Neural cell (in vitro differentiated cells): ENCODE measurements at regions not wholly inside any gene's neighbourhood (a gene's known extent, or its start where the extent isn't known, plus 50 kb on each side); places are given as distances from the start of the nearest gene placed in this dataset.

ENCODE experiments used
- H2AFZ ChIP-seq: fragments of 200-600, 300-800 bp; sonication (generic), shearing (Covaris generic); 2 replicates; pipeline ENCODE4 v1.6.0; 2014; ENCODE audit warnings: low read depth, mild to moderate bottlenecking, antibody characterized with exemption, low read length, moderate library complexity
- H3F3A ChIP-seq: fragments of 200-600 bp; shearing (Covaris generic); 2 replicates; pipeline ENCODE4 v1.6.1; 2016; ENCODE audit warnings: mild to moderate bottlenecking, moderate library complexity, mixed read lengths, antibody characterized with exemption, low read length; ENCODE audit not compliant: insufficient read depth, poor library complexity, severe bottlenecking
- H3K27ac ChIP-seq: fragments of 200-600, 300-800 bp; sonication (generic), shearing (Covaris generic); 2 replicates; pipeline ENCODE4 v1.5.1; 2014; ENCODE audit warnings: mild to moderate bottlenecking, low read length, moderate library complexity
- H3K27me3 ChIP-seq: fragments of 300-800, 200-600 bp; sonication (generic), shearing (Covaris generic); 2 replicates; pipeline ENCODE4 v1.6.0; 2014; ENCODE audit warnings: mild to moderate bottlenecking, low read depth, low read length, moderate library complexity; ENCODE audit not compliant: insufficient read depth
- H3K36me3 ChIP-seq: fragments of 300-800, 200-600 bp; sonication (generic), shearing (Covaris generic); 2 replicates; pipeline ENCODE4 v1.5.1; 2014; ENCODE audit warnings: mild to moderate bottlenecking, antibody characterized with exemption, low read length, moderate library complexity; ENCODE audit not compliant: insufficient read depth
- H3K4me2 ChIP-seq: fragments of 300-800, 200-600 bp; sonication (generic), shearing (Covaris generic); 2 replicates; pipeline ENCODE4 v1.6.0; 2014; ENCODE audit warnings: mild to moderate bottlenecking, low read length
- H3K4me3 ChIP-seq: fragments of 300-800, 200-600 bp; sonication (generic), shearing (Covaris generic); 2 replicates; pipeline ENCODE4 v1.5.1; 2014; ENCODE audit warnings: mild to moderate bottlenecking, low read length, moderate library complexity
- H3K79me2 ChIP-seq: fragments of 200-600 bp; shearing (Covaris generic); replicated peaks from 2 replicates; pipeline ENCODE4 v1.6.0; 2014; ENCODE audit warnings: mild to moderate bottlenecking, low read length, moderate library complexity; ENCODE audit not compliant: insufficient read depth
- H3K9ac ChIP-seq: fragments of 300-800, 200-600 bp; sonication (generic), shearing (Covaris generic); 2 replicates; pipeline ENCODE4 v1.6.1; 2016; ENCODE audit warnings: mild to moderate bottlenecking, low read length, mixed read lengths
- H3K9me2 ChIP-seq: fragments of 200-600 bp; shearing (Covaris generic); 2 replicates; pipeline ENCODE4 v1.6.1; 2016; ENCODE audit warnings: mild to moderate bottlenecking, low read length, mixed read lengths; ENCODE audit not compliant: insufficient read depth
- H3K9me3 ChIP-seq: fragments of 200-600, 300-800 bp; sonication (generic), shearing (Covaris generic); 2 replicates; pipeline ENCODE4 v1.6.1; 2016; ENCODE audit warnings: mild to moderate bottlenecking, mixed run types, low read length, moderate library complexity, mixed read lengths
- H4K20me1 ChIP-seq: fragments of 200-600 bp; shearing (Covaris generic); 2 replicates; pipeline ENCODE4 v1.6.1; 2016; ENCODE audit warnings: mild to moderate bottlenecking, mixed run types; ENCODE audit not compliant: insufficient read depth
- CTCF ChIP-seq: fragments of 450-650 bp; IDR thresholded peaks from 2 replicates; pipeline ENCODE4 v1.5.1; 2014; ENCODE audit warnings: antibody characterized with exemption, mild to moderate bottlenecking, moderate library complexity; ENCODE audit not compliant: poor library complexity, severe bottlenecking
- EP300 ChIP-seq: fragments of 450-650 bp; conservative IDR thresholded peaks from 2 replicates; pipeline ENCODE4 v1.6.1; 2014; ENCODE audit warnings: antibody characterized with exemption, mild to moderate bottlenecking, moderate library complexity; ENCODE audit not compliant: poor library complexity, severe bottlenecking
- EZH2 ChIP-seq: fragments of 200-600, 300-800 bp; shearing (Covaris generic), sonication (generic); IDR thresholded peaks from 2 replicates; pipeline ENCODE4 v1.6.1; 2014; ENCODE audit warnings: antibody characterized with exemption, low read length, borderline replicate concordance, mild to moderate bottlenecking; ENCODE audit not compliant: insufficient read depth, poor library complexity, severe bottlenecking
- MXI1 ChIP-seq: fragments of 450-650 bp; conservative IDR thresholded peaks from 2 replicates; pipeline ENCODE4 v1.6.1; 2014; ENCODE audit warnings: antibody characterized with exemption, mild to moderate bottlenecking; ENCODE audit not compliant: poor library complexity, severe bottlenecking
- POLR2AphosphoS5 ChIP-seq: IDR thresholded peaks from 2 replicates; pipeline ENCODE4 v1.6.1; 2012
- RAD21 ChIP-seq: fragments of 450-650 bp; conservative IDR thresholded peaks from 2 replicates; pipeline ENCODE4 v1.6.1; 2014; ENCODE audit warnings: antibody characterized with exemption, mild to moderate bottlenecking, moderate library complexity
- REST ChIP-seq: IDR thresholded peaks from 2 replicates; pipeline ENCODE4 v1.6.1; 2012; ENCODE audit warnings: borderline replicate concordance
- SMC3 ChIP-seq: fragments of 450-650 bp; conservative IDR thresholded peaks from 2 replicates; pipeline ENCODE4 v1.6.1; 2014; ENCODE audit warnings: antibody characterized with exemption, mild to moderate bottlenecking, moderate library complexity; ENCODE audit not compliant: poor library complexity
- TAF1 ChIP-seq: IDR thresholded peaks from 2 replicates; pipeline ENCODE4 v1.6.1; 2012; ENCODE audit warnings: low read depth

GRCh38 chr6:11296449-11297375 is 64.2 kb upstream of the NEDD9 start:
- Histone ChIP-seq H3K9me3 (no peaks in the 10 kb centered on the region), H3K4me2 (no peak overlapping the region), H2AFZ (no peak overlapping the region), H3K9me2 (no peaks in the 10 kb centered on the region), H3K27me3 (no peaks in the 10 kb centered on the region), H3F3A (no peaks in the 10 kb centered on the region), H3K9ac (no peak overlapping the region), H3K79me2 (no peaks in the 10 kb centered on the region), H3K36me3 (no peaks in the 10 kb centered on the region), H3K27ac (no peak overlapping the region), H4K20me1 (no peaks in the 10 kb centered on the region), H3K4me3 (no peak overlapping the region)
- no peak for TF ChIP-seq SMC3
- TF ChIP-seq TAF1, result no peak
- TF ChIP-seq REST, result no peak
- TF ChIP-seq EP300, result no peak
- TF ChIP-seq CTCF, result no peak

GRCh38 chr6:11295969-11296368 is 63.5 kb upstream of the NEDD9 start:
- Histone ChIP-seq H2AFZ (no peak overlapping the region), H3K9me2 (no peaks in the 10 kb centered on the region), H3K79me2 (no peaks in the 10 kb centered on the region), H3K36me3 (no peaks in the 10 kb centered on the region), H4K20me1 (no peaks in the 10 kb centered on the region), H3K4me3 (no peak overlapping the region), H3K9me3 (no peaks in the 10 kb centered on the region), H3K27me3 (no peaks in the 10 kb centered on the region), H3F3A (no peaks in the 10 kb centered on the region), H3K27ac (no peak overlapping the region), H3K9ac (no peak overlapping the region), H3K4me2 (no peak overlapping the region)
- TF ChIP-seq POLR2AphosphoS5, result no peak
- TF ChIP-seq SMC3, result no peak
- TF ChIP-seq EP300, result no peak
- TF ChIP-seq MXI1, result no peak
- TF ChIP-seq RAD21, result no peak

- no peak overlapping the region for H3K27ac ChIP-seq
- no peak overlapping the region for H3K4me3 ChIP-seq
- H3K9ac ChIP-seq, result no peak overlapping the region
- H3K9me3 ChIP-seq, result no peaks in the 10 kb centered on the region
- no peaks in the 10 kb centered on the region for H3K27me3 ChIP-seq
- H3K36me3 ChIP-seq, result no peaks in the 10 kb centered on the region
- no peak overlapping the region for H2AFZ ChIP-seq
- no peaks in the 10 kb centered on the region for H4K20me1 ChIP-seq
- no peaks in the 10 kb centered on the region for H3F3A ChIP-seq
- TF ChIP-seq EP300 (no peak), SMC3 (no peak), TAF1 (no peak), EZH2 (no peak), CTCF (no peak), POLR2AphosphoS5 (no peak), REST (no peak), RAD21 (no peak), MXI1 (no peak)
- no peak overlapping the region for H3K4me2 ChIP-seq
- H3K9me2 ChIP-seq, result no peaks in the 10 kb centered on the region
- H3K79me2 ChIP-seq, result no peaks in the 10 kb centered on the region
These were observed 61.8 kb upstream of the NEDD9 start for GRCh38 chr6:11294228-11294627.
